HL-60 (cell line): ENCODE measurements at regions not wholly inside any gene's neighbourhood (a gene's known extent, or its start where the extent isn't known, plus 50 kb on each side); places are given as distances from the start of the nearest gene placed in this dataset.

ENCODE experiments used
- CTCF ChIP-seq: IDR thresholded peaks from one replicate; pipeline ENCODE4 v1.5.1; 2011; ENCODE audit warnings: low read length, control low read depth, inconsistent platforms; ENCODE audit not compliant: insufficient read depth
- GABPA ChIP-seq: IDR thresholded peaks from 2 replicates; pipeline ENCODE4 v1.6.1; 2012; ENCODE audit warnings: low read depth
- POLR2AphosphoS5 ChIP-seq: IDR thresholded peaks from 2 replicates; pipeline ENCODE4 v1.6.1; 2012; ENCODE audit warnings: low read depth
- SPI1 ChIP-seq: IDR thresholded peaks from 2 replicates; pipeline ENCODE4 v1.6.1; 2012; ENCODE audit warnings: low read depth, mild to moderate bottlenecking, borderline replicate concordance

GRCh38 chr20:11186301-11187008 is 512.7 kb upstream of the JAG1 start:
- TF ChIP-seq CTCF (no peak), POLR2AphosphoS5 (no peak), SPI1 (no peak), GABPA (no peak)
